SU-DHL-6 (cell line): ENCODE measurements at regions not wholly inside any gene's neighbourhood (a gene's known extent, or its start where the extent isn't known, plus 50 kb on each side); places are given as distances from the start of the nearest gene placed in this dataset.

Experiments
- H2AFZ ChIP-seq: fragments of 200-600 bp; sonication (generic); 2 replicates; pipeline ENCODE4 v1.6.1; 2014; ENCODE audit warnings: low read depth, mild to moderate bottlenecking, moderate library complexity, mixed read lengths, antibody characterized with exemption, low read length; ENCODE audit not compliant: severe bottlenecking
- H3F3A ChIP-seq: fragments of 200-600 bp; shearing (Covaris generic); 2 replicates; pipeline ENCODE4 v1.6.0; 2016; ENCODE audit warnings: antibody characterized with exemption, mild to moderate bottlenecking; ENCODE audit not compliant: insufficient read depth
- H3K27ac ChIP-seq: fragments of 200-600 bp; sonication (generic); 2 replicates; pipeline ENCODE4 v1.5.1; 2016; ENCODE audit warnings: low read depth, mild to moderate bottlenecking, low read length, moderate library complexity, mixed read lengths
- H3K27me3 ChIP-seq: fragments of 200-600 bp; sonication (generic), shearing (Covaris generic); 2 replicates; pipeline ENCODE4 v1.6.0; 2014; ENCODE audit warnings: mild to moderate bottlenecking, low read length
- H3K36me3 ChIP-seq: fragments of 200-600 bp; sonication (generic); 2 replicates; pipeline ENCODE4 v1.6.1; 2014; ENCODE audit warnings: mild to moderate bottlenecking, low read length, mixed read lengths
- H3K4me2 ChIP-seq: fragments of 300-600, 200-600 bp; shearing (Covaris generic), sonication (generic); 2 replicates; pipeline ENCODE4 v1.6.0; 2014; ENCODE audit warnings: low read length, low read depth, mild to moderate bottlenecking; ENCODE audit not compliant: poor library complexity, severe bottlenecking
- H3K4me3 ChIP-seq: fragments of 200-600 bp; sonication (generic); 2 replicates; pipeline ENCODE4 v1.5.1; 2014; ENCODE audit warnings: antibody characterized with exemption, low read length, mild to moderate bottlenecking, mixed read lengths; ENCODE audit not compliant: insufficient read depth, poor library complexity, severe bottlenecking
- H3K79me2 ChIP-seq: fragments of 200-600 bp; sonication (generic); 2 replicates; pipeline ENCODE4 v1.6.1; 2014; ENCODE audit warnings: mild to moderate bottlenecking, low read length, moderate library complexity; ENCODE audit not compliant: insufficient read depth
- H3K9ac ChIP-seq: fragments of 200-600 bp; sonication (generic); 2 replicates; pipeline ENCODE4 v1.7.0; 2014; ENCODE audit warnings: mild to moderate bottlenecking, low read length
- H3K9me2 ChIP-seq: fragments of 200-600 bp; sonication (generic); replicated peaks from 2 replicates; pipeline ENCODE4 v1.6.1; 2014; ENCODE audit warnings: low read length; ENCODE audit not compliant: insufficient read depth
- H3K9me3 ChIP-seq: fragments of 200-600 bp; sonication (generic); 2 replicates; pipeline ENCODE4 v1.6.1; 2014; ENCODE audit warnings: low read length, mixed read lengths; ENCODE audit not compliant: insufficient read depth
- H4K20me1 ChIP-seq: fragments of 200-600 bp; sonication (generic); 2 replicates; pipeline ENCODE4 v1.6.1; 2014; ENCODE audit warnings: low read depth, mild to moderate bottlenecking, antibody characterized with exemption, low read length, moderate library complexity, mixed read lengths
- EZH2phosphoT487 ChIP-seq: fragments of 200-600 bp; sonication (generic), shearing (Covaris generic); conservative IDR thresholded peaks from 2 replicates; pipeline ENCODE4 v1.6.1; 2018; ENCODE audit warnings: mild to moderate bottlenecking, antibody characterized with exemption, low read length, moderate library complexity, mixed read lengths
- TF ChIP-seq, protein P1 (sequence below): fragments of 200-600 bp; sonication (generic); IDR thresholded peaks from one replicate; pipeline ENCODE4 v1.5.1; 2017; ENCODE audit warnings: antibody characterized with exemption, mild to moderate bottlenecking, low read length, moderate library complexity; ENCODE audit not compliant: insufficient read depth, poor library complexity, severe bottlenecking

DNA sequence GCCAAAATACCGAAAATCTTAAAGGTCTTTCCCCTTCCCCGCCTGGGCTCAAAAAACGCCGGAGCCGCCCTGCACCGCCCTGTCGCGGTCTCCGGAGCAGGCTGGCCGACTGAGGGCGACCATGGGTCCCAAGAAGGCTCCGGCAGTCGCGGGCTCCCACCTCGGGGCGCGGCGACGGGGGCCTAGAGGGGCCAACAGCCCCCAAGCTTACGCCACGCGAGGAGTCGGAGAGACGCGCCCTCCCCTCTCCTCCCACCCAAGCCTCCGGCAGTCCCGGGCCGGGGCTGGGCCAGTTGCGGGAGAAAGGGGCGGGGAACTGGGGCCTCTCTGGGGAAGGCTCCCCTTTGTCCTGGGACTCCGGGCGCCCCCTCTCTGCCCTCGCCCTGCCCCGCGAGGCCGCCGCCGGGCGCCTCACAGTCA lies 69.2 kb downstream of the GOLGA8B start:
- Histone ChIP-seq H3K27ac (no peak overlapping the region), H3K9me3 (no peaks in the 10 kb centered on the region), H4K20me1 (no peaks in the 10 kb centered on the region), H3K79me2 (no peaks in the 10 kb centered on the region), H3K9me2 (no peaks in the 10 kb centered on the region), H3K4me2 (peak overlapping the region; percentile 50), H3K4me3 (peak overlapping the region; percentile 41), H3K36me3 (no peaks in the 10 kb centered on the region), H3F3A (no peaks in the 10 kb centered on the region), H3K9ac (peak overlapping the region; percentile 36), H2AFZ (peak overlapping the region; percentile 79), H3K27me3 (no peaks in the 10 kb centered on the region)
- TF ChIP-seq, protein P1, sequence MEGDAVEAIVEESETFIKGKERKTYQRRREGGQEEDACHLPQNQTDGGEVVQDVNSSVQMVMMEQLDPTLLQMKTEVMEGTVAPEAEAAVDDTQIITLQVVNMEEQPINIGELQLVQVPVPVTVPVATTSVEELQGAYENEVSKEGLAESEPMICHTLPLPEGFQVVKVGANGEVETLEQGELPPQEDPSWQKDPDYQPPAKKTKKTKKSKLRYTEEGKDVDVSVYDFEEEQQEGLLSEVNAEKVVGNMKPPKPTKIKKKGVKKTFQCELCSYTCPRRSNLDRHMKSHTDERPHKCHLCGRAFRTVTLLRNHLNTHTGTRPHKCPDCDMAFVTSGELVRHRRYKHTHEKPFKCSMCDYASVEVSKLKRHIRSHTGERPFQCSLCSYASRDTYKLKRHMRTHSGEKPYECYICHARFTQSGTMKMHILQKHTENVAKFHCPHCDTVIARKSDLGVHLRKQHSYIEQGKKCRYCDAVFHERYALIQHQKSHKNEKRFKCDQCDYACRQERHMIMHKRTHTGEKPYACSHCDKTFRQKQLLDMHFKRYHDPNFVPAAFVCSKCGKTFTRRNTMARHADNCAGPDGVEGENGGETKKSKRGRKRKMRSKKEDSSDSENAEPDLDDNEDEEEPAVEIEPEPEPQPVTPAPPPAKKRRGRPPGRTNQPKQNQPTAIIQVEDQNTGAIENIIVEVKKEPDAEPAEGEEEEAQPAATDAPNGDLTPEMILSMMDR, result no peak
- no peak for TF ChIP-seq EZH2phosphoT487

DNA sequence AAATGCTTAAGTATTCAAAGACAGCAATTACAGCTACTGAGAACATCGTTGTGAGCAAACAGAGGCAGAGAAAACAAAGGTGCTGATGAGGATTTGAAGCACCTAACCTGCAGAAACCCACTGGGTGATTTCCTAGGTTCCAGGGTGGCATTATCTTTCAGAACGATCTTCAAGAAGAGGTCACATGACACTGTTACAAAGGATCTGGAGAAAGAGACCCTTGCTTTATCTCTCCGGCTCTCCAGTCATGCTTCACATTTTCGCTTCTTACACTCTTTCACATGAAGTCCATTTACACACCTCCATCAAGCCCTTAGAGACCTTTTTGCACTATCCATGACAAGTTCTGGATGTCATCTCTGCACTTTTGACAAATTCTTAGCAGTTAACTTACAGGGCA lies 70.8 kb downstream of the GOLGA8B start:
- H4K20me1 ChIP-seq, result no peaks in the 10 kb centered on the region
- H3K4me3 ChIP-seq, result no peak overlapping the region
- no peak overlapping the region for H3K9ac ChIP-seq
- no peak overlapping the region for H3K27ac ChIP-seq
- TF ChIP-seq, protein P1, result no peak
- no peak for TF ChIP-seq EZH2phosphoT487
- H3K27me3 ChIP-seq, result no peaks in the 10 kb centered on the region
- H3F3A ChIP-seq, result no peaks in the 10 kb centered on the region
- H2AFZ ChIP-seq, result no peak overlapping the region
- H3K4me2 ChIP-seq, result no peak overlapping the region
- H3K36me3 ChIP-seq, result no peaks in the 10 kb centered on the region
- H3K79me2 ChIP-seq, result no peaks in the 10 kb centered on the region
- H3K9me2 ChIP-seq, result no peaks in the 10 kb centered on the region
- H3K9me3 ChIP-seq, result no peaks in the 10 kb centered on the region

DNA sequence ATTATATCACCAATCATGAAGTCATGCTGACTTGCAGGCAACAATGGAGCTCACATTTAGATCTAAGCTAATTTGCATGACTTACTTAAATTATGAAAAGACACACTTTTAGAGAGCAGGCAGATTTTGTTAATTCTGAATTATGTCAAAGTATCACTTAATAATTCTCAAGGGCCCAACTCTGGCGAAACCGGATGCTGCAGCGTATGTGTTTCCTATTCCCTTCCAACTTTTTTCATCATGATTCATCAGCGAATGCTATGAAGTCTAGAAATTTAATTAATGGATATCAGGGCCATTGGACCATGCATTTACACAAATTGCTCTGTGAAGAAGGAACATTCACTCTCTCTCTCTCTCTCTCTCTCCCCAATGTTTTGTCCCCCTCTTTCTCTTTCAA lies 63.5 kb upstream of the GOLGA8A start:
- Histone ChIP-seq H3K36me3 (no peaks in the 10 kb centered on the region), H3K9ac (no peak overlapping the region), H3K27ac (no peak overlapping the region), H3K4me3 (no peak overlapping the region), H3K79me2 (no peaks in the 10 kb centered on the region), H3K9me2 (no peaks in the 10 kb centered on the region), H3F3A (no peaks in the 10 kb centered on the region), H3K27me3 (no peaks in the 10 kb centered on the region), H2AFZ (no peak overlapping the region), H4K20me1 (no peaks in the 10 kb centered on the region), H3K9me3 (no peaks in the 10 kb centered on the region), H3K4me2 (no peak overlapping the region)
- TF ChIP-seq, protein P1, result no peak
